GM12891 (cell line): ENCODE measurements at regions not wholly inside any gene's neighbourhood (a gene's known extent, or its start where the extent isn't known, plus 50 kb on each side); places are given as distances from the start of the nearest gene placed in this dataset.

Source experiments
- POLR2A ChIP-seq: IDR thresholded peaks from 2 replicates; pipeline ENCODE4 v1.6.1; 2011; ENCODE audit warnings: low read depth, low read length, control low read depth
- POLR2AphosphoS5 ChIP-seq: IDR thresholded peaks from 2 replicates; pipeline ENCODE4 v1.6.1; 2011; ENCODE audit warnings: low read depth, low read length, control low read depth
- SPI1 ChIP-seq: IDR thresholded peaks from 2 replicates; pipeline ENCODE4 v1.6.1; 2011; ENCODE audit warnings: low read depth, low read length, control low read depth
- TAF1 ChIP-seq: IDR thresholded peaks from 2 replicates; pipeline ENCODE4 v1.6.1; 2011; ENCODE audit warnings: low read depth, low read length, control low read depth

GRCh38 chr7:98795741-98796493 lies 73.9 kb downstream of the TMEM130 start:
- TF ChIP-seq POLR2A (no peak), TAF1 (no peak), POLR2AphosphoS5 (no peak), SPI1 (peak; percentile 56)
